SU-DHL-6 (cell line): ENCODE measurements at regions not wholly inside any gene's neighbourhood (a gene's known extent, or its start where the extent isn't known, plus 50 kb on each side); places are given as distances from the start of the nearest gene placed in this dataset.

ENCODE experiments used
- H2AFZ ChIP-seq: fragments of 200-600 bp; sonication (generic); 2 replicates; pipeline ENCODE4 v1.6.1; 2014; ENCODE audit warnings: low read depth, mild to moderate bottlenecking, moderate library complexity, mixed read lengths, antibody characterized with exemption, low read length; ENCODE audit not compliant: severe bottlenecking
- H3F3A ChIP-seq: fragments of 200-600 bp; shearing (Covaris generic); 2 replicates; pipeline ENCODE4 v1.6.0; 2016; ENCODE audit warnings: antibody characterized with exemption, mild to moderate bottlenecking; ENCODE audit not compliant: insufficient read depth
- H3K27ac ChIP-seq: fragments of 200-600 bp; sonication (generic); 2 replicates; pipeline ENCODE4 v1.5.1; 2016; ENCODE audit warnings: low read depth, mild to moderate bottlenecking, low read length, moderate library complexity, mixed read lengths
- H3K27me3 ChIP-seq: fragments of 200-600 bp; sonication (generic), shearing (Covaris generic); 2 replicates; pipeline ENCODE4 v1.6.0; 2014; ENCODE audit warnings: mild to moderate bottlenecking, low read length
- H3K36me3 ChIP-seq: fragments of 200-600 bp; sonication (generic); 2 replicates; pipeline ENCODE4 v1.6.1; 2014; ENCODE audit warnings: mild to moderate bottlenecking, low read length, mixed read lengths
- H3K4me2 ChIP-seq: fragments of 300-600, 200-600 bp; shearing (Covaris generic), sonication (generic); 2 replicates; pipeline ENCODE4 v1.6.0; 2014; ENCODE audit warnings: low read length, low read depth, mild to moderate bottlenecking; ENCODE audit not compliant: poor library complexity, severe bottlenecking
- H3K4me3 ChIP-seq: fragments of 200-600 bp; sonication (generic); 2 replicates; pipeline ENCODE4 v1.5.1; 2014; ENCODE audit warnings: antibody characterized with exemption, low read length, mild to moderate bottlenecking, mixed read lengths; ENCODE audit not compliant: insufficient read depth, poor library complexity, severe bottlenecking
- H3K79me2 ChIP-seq: fragments of 200-600 bp; sonication (generic); 2 replicates; pipeline ENCODE4 v1.6.1; 2014; ENCODE audit warnings: mild to moderate bottlenecking, low read length, moderate library complexity; ENCODE audit not compliant: insufficient read depth
- H3K9ac ChIP-seq: fragments of 200-600 bp; sonication (generic); 2 replicates; pipeline ENCODE4 v1.7.0; 2014; ENCODE audit warnings: mild to moderate bottlenecking, low read length
- H3K9me2 ChIP-seq: fragments of 200-600 bp; sonication (generic); replicated peaks from 2 replicates; pipeline ENCODE4 v1.6.1; 2014; ENCODE audit warnings: low read length; ENCODE audit not compliant: insufficient read depth
- H3K9me3 ChIP-seq: fragments of 200-600 bp; sonication (generic); 2 replicates; pipeline ENCODE4 v1.6.1; 2014; ENCODE audit warnings: low read length, mixed read lengths; ENCODE audit not compliant: insufficient read depth
- H4K20me1 ChIP-seq: fragments of 200-600 bp; sonication (generic); 2 replicates; pipeline ENCODE4 v1.6.1; 2014; ENCODE audit warnings: low read depth, mild to moderate bottlenecking, antibody characterized with exemption, low read length, moderate library complexity, mixed read lengths
- EZH2phosphoT487 ChIP-seq: fragments of 200-600 bp; sonication (generic), shearing (Covaris generic); conservative IDR thresholded peaks from 2 replicates; pipeline ENCODE4 v1.6.1; 2018; ENCODE audit warnings: mild to moderate bottlenecking, antibody characterized with exemption, low read length, moderate library complexity, mixed read lengths
- TF ChIP-seq, protein P1 (sequence below): fragments of 200-600 bp; sonication (generic); IDR thresholded peaks from one replicate; pipeline ENCODE4 v1.5.1; 2017; ENCODE audit warnings: antibody characterized with exemption, mild to moderate bottlenecking, low read length, moderate library complexity; ENCODE audit not compliant: insufficient read depth, poor library complexity, severe bottlenecking

DNA sequence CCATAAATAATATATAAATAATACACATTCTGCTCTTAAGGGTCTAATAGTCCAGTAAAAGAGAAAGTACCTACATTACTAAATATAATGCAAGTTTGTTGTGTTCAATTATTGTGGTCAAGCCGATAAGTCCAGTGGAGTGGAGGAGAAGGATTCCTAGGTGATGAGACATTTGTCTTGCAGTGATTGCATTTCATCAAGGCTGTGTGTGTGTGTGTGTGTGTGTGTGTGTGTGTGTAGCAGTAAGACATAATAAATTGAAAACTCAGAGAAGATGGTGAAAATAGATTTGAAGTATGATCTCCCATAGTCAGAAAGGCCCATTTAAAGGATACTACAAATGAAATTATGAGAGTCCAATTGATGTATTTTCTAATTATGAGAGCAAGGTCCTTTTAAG is 192.5 kb upstream of the SEMA3C start:
- Histone ChIP-seq H3K36me3 (no peaks in the 10 kb centered on the region), H3K4me2 (no peak overlapping the region), H3K27me3 (no peaks in the 10 kb centered on the region; the same call in 1 of the 2 replicates), H3K9ac (no peak overlapping the region), H2AFZ (no peak overlapping the region), H3K4me3 (no peak overlapping the region), H3F3A (no peaks in the 10 kb centered on the region), H3K9me2 (no peaks in the 10 kb centered on the region), H3K79me2 (no peaks in the 10 kb centered on the region), H3K9me3 (no peaks in the 10 kb centered on the region), H3K27ac (no peak overlapping the region), H4K20me1 (no peaks in the 10 kb centered on the region)
- TF ChIP-seq, protein P1, sequence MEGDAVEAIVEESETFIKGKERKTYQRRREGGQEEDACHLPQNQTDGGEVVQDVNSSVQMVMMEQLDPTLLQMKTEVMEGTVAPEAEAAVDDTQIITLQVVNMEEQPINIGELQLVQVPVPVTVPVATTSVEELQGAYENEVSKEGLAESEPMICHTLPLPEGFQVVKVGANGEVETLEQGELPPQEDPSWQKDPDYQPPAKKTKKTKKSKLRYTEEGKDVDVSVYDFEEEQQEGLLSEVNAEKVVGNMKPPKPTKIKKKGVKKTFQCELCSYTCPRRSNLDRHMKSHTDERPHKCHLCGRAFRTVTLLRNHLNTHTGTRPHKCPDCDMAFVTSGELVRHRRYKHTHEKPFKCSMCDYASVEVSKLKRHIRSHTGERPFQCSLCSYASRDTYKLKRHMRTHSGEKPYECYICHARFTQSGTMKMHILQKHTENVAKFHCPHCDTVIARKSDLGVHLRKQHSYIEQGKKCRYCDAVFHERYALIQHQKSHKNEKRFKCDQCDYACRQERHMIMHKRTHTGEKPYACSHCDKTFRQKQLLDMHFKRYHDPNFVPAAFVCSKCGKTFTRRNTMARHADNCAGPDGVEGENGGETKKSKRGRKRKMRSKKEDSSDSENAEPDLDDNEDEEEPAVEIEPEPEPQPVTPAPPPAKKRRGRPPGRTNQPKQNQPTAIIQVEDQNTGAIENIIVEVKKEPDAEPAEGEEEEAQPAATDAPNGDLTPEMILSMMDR = no peak
- TF ChIP-seq EZH2phosphoT487 = no peak

- Histone ChIP-seq H4K20me1 (no peaks in the 10 kb centered on the region), H2AFZ (no peak overlapping the region), H3K9me2 (no peaks in the 10 kb centered on the region), H3K9ac (no peak overlapping the region), H3K9me3 (no peaks in the 10 kb centered on the region), H3K4me2 (no peak overlapping the region), H3K27ac (no peak overlapping the region), H3K27me3 (no peaks in the 10 kb centered on the region; the same call in 1 of the 2 replicates), H3K4me3 (no peak overlapping the region), H3F3A (no peaks in the 10 kb centered on the region), H3K79me2 (no peaks in the 10 kb centered on the region), H3K36me3 (no peaks in the 10 kb centered on the region)
- TF ChIP-seq, protein P1 = no peak
- no peak for TF ChIP-seq EZH2phosphoT487
Measured at GRCh38 chr7:81110673-81111072, 191.8 kb upstream of the SEMA3C start.

DNA sequence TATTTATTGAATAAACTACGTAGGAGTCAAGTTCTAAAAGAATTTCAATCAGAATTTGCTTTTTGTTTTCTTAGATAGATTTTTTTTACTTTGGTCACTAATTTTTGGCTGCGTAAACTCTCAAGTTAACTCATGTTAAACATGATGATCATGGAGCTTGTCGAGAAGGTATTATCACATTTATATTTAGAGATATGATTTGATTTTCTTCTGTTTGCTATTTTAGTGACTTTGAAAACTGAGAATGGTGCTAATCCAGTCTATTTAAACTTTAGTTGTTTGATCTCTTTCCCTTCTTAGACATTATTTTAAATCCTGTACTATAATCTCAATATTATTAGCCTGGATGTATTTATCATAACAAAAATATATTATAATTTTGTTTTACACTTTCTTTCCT is 179.4 kb upstream of the SEMA3C start:
- Histone ChIP-seq H3K9me3 (no peaks in the 10 kb centered on the region), H3K4me3 (no peak overlapping the region), H3K27me3 (no peaks in the 10 kb centered on the region), H3F3A (no peaks in the 10 kb centered on the region), H3K4me2 (no peak overlapping the region), H3K9ac (no peak overlapping the region), H3K36me3 (no peaks in the 10 kb centered on the region), H3K9me2 (no peaks in the 10 kb centered on the region), H4K20me1 (no peaks in the 10 kb centered on the region), H3K79me2 (no peaks in the 10 kb centered on the region), H2AFZ (no peak overlapping the region), H3K27ac (no peak overlapping the region)
- TF ChIP-seq EZH2phosphoT487 = no peak
- TF ChIP-seq, protein P1 = no peak
